Stimulated activated CD4-positive, alpha-beta T cell treated with anti-CD3 and anti-CD28 coated beads, Interleukin-4, amount 100 ng/mL, for 24 hours (primary cell): ENCODE measurements at regions not wholly inside any gene's neighbourhood (a gene's known extent, or its start where the extent isn't known, plus 50 kb on each side); places are given as distances from the start of the nearest gene placed in this dataset.
A peak's percentile ranks its signal among the peaks of the same experiment; 100 is the strongest.
"Not testable (repeated sequence)": the region's sequence is repeated elsewhere in the genome, so short reads cannot be mapped to it uniquely, and the experiment has no call there.

Experiments
- DNase-seq: peaks from one replicate; pipeline ENCODE4 v3.0.0-alpha.2; 2020

- no peak for DNase-seq
Observed at GRCh38 chr3:153448151-153448829, 286.3 kb downstream of the RAP2B start.

DNA sequence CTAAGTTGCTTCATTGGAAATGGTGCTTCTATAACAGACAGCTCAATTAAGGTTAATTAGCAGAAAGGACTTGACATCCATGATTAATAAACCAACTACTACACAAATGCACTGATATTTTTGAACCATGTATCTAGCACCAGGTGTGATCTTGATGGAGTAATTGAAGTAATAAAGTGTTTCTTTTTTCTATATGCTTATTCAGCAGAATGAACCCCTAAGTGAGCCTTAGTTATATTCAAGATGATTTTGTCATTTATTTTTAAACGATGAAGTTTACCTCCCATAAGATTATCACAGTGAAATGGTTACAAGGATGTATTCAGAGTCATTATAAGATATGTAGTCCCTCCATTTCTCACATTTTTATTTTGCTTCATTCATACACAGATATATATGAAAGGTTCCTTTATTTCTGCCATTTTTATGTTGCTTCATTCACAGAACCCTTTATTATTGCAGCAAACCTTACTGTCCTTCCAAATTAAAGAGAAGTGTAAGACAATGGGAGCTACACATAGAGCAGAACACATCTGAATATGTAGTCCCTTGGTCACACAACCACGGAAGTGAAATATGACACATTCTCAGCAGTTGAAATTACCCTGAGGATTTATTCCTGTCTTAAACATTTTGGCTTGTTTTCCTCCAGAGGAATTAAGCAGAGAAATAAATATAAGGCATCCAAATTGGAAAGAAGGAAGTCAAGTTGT lies 295.0 kb downstream of the RAP2B start:
- no peak for DNase-seq

- no peak for DNase-seq
Observed at GRCh38 chr3:153458881-153459280, 296.9 kb downstream of the RAP2B start.

GRCh38 chr3:153462545-153462944 lies 300.5 kb downstream of the RAP2B start:
- no peak for DNase-seq

GRCh38 chr3:153463895-153464294 lies 301.9 kb downstream of the RAP2B start:
- no peak for DNase-seq

- DNase-seq: no peak
Observed at GRCh38 chr3:153469162-153469561, 307.1 kb downstream of the RAP2B start.

DNA sequence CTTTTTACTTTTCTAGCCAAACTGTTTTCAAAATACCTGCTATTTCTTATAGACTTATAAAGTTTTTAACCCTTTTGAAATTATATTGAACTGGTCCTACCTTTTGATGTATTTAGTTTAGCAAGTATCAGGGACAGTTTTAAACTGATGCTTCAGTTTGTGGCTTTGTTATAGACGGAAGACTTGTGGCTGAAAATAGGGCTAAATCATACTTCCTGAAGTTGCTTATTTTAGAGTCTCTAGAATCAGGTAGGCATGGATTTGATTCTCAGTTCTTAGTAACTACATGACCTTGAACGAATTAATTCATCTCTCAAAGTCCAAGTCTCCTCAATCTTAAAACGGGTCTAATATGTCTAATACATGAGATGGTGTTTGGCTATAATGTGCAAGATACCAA lies 322.8 kb downstream of the RAP2B start:
- no peak for DNase-seq

- DNase-seq: no peak
Observed at GRCh38 chr3:153495422-153495821, 333.4 kb downstream of the RAP2B start.

- DNase-seq: no peak
Observed at GRCh38 chr3:153502682-153503081, 340.7 kb downstream of the RAP2B start.

- DNase-seq: no peak
Observed at GRCh38 chr3:153503873-153504272, 341.8 kb downstream of the RAP2B start.

GRCh38 chr3:153506205-153506604 lies 344.2 kb downstream of the RAP2B start:
- not testable (repeated sequence) for DNase-seq

DNA sequence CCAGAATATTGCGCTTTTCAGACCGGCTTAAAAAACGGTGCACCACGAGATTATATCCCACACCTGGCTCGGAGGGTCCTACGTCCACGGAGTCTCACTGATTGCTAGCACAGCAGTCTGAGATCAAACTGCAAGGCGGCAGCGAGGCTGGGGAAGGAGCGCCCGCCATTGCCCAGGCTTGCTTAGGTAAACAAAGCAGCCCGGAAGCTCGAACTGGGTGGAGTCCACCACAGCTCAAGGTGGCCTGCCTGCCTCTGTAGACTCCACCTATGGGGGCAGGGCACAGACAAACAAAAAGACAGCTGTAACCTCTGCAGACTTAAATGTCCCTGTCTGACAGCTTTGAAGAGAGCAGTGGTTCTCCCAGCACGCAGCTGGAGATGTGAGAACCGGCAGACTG lies 344.7 kb downstream of the RAP2B start:
- not testable (repeated sequence) for DNase-seq

DNA sequence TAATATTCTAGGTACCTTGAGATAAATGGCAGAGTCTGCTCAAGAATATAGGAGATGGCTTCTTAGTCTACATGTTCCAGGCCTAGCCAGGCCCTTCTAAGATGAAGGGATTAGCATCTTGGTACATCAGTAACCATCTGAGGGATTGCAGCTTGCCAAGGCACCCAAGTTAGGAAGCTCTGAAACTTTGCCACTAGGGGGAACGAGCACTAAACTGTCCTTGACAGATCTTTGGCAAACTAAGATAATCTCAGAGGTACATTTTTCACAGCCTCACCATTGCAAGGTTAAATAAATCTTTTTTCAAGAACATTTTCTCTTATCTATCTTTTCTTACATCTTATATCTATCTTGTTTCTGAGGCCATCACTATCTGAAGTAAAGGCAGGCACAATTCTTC lies 351.2 kb downstream of the RAP2B start:
- DNase-seq: peak; percentile 7

GRCh38 chr3:153528473-153528872 lies 366.4 kb downstream of the RAP2B start:
- no peak for DNase-seq

GRCh38 chr3:153539263-153539662 lies 377.2 kb downstream of the RAP2B start:
- DNase-seq: no peak

DNA sequence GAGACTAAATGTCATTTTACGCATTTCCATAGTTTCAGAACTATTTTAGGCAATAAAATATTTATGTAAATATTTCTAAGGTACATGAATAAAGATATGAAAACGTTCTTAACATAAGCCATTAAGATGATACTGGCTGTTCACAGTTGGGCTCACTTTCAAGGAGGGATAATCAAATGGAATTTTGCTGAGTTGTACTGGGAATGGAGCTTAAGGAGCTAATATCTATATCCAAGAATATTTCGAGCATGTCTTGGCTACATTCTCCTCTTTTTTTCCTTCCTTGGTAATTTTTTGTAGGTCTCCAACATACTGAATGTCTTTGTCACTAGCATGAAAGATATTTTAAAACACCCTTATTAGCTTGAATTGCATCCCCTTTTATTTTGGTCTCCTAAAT lies 383.4 kb downstream of the RAP2B start:
- no peak for DNase-seq

- DNase-seq: no peak
Observed at GRCh38 chr3:153547970-153548369, 385.9 kb downstream of the RAP2B start.

GRCh38 chr3:153549686-153550085 lies 387.7 kb downstream of the RAP2B start:
- DNase-seq: not testable (repeated sequence)

- DNase-seq: no peak
Observed at GRCh38 chr3:153551536-153552285, 389.7 kb downstream of the RAP2B start.

DNA sequence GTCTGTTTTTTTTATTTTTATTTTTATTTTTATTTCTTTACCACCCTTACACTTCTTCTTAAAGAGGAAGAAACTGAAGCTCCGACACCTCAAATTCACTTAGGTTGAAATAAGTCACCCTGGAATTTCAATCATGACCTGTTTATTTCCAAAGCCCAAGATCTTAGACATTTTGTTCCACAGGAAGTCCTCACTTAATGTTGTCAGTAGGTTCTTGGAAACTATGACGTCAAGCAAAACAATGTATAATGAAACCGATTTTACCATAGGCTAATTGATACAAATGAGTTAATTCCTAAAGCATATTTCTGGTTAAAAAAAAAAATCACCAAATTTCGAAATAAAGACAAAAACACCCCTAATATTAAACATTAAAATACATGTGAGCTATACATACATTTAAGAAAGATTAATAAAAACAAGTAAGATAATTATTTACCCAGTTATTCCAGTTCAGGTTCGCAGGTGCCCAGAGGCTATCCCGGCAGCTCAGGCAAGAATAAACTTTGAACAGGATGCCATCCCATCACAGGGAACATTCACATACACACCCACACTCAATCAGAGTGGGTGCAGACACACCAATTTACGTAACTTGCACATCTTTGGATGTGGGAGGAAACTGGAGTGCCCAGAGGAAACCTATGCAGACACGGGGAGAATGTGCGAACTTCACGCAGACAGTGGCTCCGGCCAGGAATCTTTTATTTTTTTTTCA lies 391.0 kb downstream of the RAP2B start:
- DNase-seq: no peak

DNA sequence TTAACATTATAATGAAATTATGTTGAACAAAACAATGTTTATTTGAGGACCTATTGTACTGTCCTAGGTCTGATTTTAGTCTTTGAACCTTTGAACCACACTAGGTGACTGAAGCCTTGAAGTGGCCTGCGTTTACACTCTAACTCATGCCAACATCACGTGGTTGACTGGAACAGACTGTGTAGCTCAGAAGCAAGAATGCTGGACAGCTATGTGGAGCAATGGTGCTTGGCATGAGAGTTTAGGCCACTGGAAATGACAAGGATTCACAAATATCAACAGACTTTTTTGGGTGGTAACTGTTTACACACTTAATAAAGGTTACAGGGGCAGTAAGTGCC lies 391.5 kb downstream of the RAP2B start:
- DNase-seq: no peak

DNA sequence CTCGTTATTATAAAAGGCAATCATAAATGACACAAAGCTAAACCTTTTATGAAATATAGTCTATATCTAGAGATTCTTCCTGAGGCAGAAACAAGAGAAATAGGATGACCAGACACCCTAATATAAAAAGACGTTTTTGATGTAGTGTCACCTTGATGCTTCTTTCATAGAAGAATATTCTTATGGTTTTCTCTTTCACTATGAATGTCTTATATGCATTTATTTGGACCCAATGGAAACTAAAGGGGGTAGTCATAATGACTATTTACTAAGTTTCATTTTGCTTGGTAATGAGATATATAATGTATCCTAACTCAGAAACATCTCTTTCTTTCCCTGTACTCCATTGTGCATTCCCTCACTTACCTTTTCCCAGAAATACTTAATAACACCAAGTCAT lies 393.9 kb downstream of the RAP2B start:
- DNase-seq: no peak

- DNase-seq: not testable (repeated sequence)
Observed at GRCh38 chr3:153559366-153559765, 397.3 kb downstream of the RAP2B start.
